HG02981 (cell line): ENCODE measurements at regions not wholly inside any gene's neighbourhood (a gene's known extent, or its start where the extent isn't known, plus 50 kb on each side); places are given as distances from the start of the nearest gene placed in this dataset.

ENCODE experiments used
- ATAC-seq: cut with Tn5 transposase; IDR thresholded peaks from one replicate; pipeline ENCODE4 v1.9.1; 2021; ENCODE audit warnings: mild to moderate bottlenecking, moderate library complexity; ENCODE audit not compliant: unreplicated experiment

GRCh38 chr21:24183077-24183476 is 1424.2 kb downstream of the MRPL39 start:
- no peak for ATAC-seq

- no peak for ATAC-seq
Observed at GRCh38 chr21:24179110-24179509, 1428.2 kb downstream of the MRPL39 start.

DNA sequence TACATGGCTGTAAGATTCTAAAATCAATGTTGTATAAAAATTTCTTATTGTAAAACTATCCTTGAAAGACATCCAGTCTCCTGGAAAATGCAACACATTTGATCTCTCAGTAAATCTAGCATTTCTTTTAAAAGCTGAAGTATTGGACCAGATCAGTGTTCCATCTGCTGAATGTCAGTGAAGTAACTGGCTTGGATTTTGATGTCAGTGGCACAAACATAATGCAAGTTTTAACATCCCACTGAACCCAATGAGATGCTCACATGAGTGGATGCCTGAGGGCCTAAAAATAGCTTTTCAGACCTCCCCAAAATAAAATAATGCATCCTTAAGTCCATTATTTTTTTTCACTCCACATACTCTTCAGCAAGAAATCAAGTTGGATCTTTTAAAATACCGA is 1432.2 kb downstream of the MRPL39 start:
- ATAC-seq = no peak

DNA sequence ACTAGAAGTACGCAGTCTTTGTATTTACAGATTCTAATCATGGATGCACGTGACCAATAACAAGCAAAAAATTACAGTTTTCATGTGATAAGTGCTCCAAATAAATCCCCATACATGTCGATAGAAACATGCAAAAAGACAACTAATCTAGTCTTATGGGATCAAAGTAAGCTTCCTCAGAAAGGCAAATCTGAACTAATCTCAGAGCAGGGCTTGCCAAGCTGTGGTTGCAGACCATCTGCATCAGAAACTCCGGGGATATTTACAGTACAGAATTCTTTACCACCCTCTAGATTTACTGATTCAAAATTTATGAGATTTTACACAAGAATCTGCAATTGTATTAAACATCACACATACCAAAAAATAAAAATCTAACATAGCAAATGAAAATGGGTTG is 1435.5 kb downstream of the MRPL39 start:
- ATAC-seq = no peak

GRCh38 chr21:24163539-24163938 is 1443.7 kb downstream of the MRPL39 start:
- ATAC-seq = no peak

GRCh38 chr21:24160528-24160927 is 1446.8 kb downstream of the MRPL39 start:
- ATAC-seq = no peak

DNA sequence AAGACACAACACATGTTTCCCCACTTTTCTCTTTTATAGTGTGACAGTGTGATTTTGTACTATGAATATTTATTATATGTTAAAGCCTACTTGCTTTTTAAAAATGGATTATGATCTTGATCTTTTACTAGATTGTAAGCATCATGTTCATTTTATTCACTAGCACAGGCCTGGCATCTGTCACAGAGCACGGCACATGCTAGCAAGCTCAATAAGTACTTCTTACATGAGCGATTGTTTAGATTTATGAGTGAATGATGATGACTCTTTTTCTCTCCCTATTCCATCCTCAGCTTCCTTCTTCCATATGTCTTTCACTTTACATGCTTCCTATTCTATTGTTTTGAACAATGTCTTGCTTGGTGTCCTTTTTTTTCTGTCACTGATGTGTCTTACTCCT is 1454.1 kb downstream of the MRPL39 start:
- no peak for ATAC-seq

GRCh38 chr21:24150753-24151152 is 1456.5 kb downstream of the MRPL39 start:
- ATAC-seq = no peak

DNA sequence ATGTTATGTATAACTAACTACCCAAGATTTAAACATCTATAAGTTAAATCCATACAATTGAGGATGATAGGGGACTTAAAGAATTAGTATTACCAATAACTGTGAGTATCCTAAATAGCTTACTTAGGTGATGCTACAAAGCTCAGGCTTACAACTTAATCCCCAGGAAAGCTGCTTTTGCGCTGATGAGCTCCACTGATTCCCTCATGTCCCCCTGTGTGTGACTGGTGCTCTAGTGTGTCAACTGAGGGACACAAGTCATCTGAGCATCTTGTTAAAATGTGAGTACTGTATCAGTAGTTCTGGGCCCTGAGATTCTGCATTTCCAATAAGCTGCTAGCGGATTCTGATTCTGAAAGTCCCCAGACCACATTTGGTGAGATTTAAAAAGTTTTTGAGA is 1458.8 kb downstream of the MRPL39 start:
- ATAC-seq = no peak

DNA sequence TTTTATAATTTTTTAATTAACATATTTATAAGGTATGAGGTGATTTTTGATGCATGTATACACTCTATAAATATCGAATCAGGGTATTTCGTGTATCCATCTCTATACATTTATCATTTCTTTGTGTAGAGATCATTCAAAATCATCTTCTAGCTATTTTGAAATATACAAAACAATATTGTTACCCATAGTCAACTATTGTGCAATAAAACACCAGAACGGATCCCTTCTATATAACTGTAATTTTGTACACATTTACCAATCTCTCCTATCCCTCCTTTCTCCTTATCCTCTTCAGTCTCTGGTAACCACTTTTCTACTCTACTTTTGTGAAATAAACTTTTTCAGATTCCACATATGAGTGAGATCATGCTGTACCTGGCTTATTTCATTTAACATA is 1459.6 kb downstream of the MRPL39 start:
- ATAC-seq = no peak

DNA sequence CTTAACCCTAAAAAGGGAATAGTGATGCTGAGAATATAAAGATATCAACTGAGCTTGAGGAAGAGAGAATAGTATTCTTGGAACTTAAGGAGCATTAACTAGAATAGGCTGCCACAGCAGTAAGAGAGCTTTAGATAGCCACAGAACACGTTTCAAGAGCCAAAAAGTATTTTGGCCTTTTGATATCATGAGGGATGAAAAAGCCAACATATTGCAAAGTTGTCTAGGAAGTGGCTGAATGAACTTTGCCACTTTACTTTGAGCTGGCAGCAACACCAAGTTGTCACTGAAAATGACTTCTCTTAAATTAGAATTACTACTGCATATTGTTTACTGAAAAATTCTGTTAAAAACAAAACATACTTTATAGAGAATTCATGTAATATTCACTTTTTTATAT is 1476.2 kb downstream of the MRPL39 start:
- no peak for ATAC-seq

DNA sequence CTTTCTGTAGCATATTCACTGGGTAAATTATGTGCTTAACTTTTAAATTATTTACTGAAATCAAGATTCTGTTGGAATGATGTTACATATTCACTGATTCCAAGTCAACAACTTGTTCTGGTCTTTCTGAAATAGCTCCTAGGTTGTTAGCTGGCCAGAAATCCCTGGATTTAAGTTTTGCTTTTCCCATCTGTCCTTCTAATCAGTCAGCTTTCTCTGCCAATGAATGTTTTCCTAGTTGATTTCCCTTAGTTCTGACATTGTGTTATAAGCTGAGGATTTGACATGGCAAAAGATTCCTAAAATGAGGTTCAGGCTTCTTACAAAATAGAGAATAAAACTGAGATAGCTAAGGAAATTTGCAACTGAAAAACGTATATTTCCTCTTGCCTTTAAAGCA is 1479.6 kb downstream of the MRPL39 start:
- ATAC-seq = no peak

- no peak for ATAC-seq
Observed at GRCh38 chr21:24123785-24124184, 1483.5 kb downstream of the MRPL39 start.

DNA sequence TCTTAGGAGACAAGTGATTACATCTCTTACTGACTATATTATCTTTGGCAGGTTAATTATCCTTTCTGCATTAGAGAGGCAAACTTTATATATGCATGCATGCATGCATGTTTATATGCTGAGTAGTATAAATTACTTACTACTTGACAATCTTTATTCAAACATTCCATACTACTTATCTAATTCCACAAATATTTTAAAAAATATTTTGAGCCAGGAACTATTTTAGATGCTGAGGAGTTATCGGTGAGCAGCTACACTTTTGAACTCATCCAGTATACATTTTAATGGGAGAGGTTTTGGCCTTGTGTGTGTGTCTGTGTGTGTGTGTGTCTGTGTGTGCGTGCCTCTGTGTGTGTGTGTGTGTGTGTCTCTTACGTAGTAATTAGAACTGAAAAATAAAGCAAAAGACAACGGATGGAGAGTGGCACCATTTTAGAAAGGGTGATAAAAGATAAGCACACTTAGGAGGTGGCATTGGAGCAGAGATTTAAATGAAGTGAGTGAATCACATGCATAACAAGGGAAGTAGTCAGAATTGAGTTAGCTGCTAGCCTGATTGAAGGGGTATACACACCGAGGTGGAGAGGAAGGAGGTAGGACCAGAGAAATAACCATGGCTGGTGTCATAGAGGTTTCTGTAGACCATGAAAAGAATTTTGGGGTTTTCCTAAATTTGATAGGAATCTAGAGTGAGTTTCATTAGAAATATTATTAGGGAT is 1488.4 kb downstream of the MRPL39 start:
- no peak for ATAC-seq

DNA sequence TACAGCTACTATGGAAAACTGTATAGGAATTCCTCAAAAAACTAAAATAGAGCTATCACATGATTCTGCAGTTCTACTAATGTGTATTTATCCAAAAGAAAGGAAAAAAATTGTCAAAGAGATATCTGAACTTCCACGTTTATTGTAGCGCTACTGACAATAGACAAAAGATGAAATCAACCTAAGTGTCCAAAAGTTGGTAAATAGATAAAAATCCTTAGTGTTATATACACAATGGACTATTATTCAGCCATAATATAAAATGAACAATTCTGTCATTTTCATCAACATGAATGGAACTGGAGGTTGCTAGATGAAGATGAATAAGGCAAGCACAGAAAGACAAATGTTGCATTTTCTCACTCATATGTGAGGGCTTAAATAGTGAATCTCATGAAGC is 1492.1 kb downstream of the MRPL39 start:
- ATAC-seq = no peak

DNA sequence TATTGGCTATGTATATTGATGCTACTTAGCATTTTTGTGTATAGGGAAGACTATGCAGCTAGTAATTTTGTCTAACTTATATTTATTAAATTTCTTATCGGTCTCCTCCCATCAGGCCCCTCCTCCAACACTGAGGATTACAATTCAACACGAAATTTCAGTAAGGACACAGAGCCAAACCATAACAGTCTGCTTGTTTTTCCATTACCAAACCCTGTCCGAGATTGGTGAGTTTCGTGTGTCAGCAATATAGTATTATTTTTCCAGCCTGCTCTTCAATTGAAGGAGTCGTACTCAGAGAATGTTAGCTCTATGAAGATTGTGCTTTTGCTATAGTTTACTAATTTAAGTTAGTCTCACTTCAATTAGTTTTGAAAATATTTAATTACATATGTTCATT is 1495.3 kb downstream of the MRPL39 start:
- ATAC-seq = no peak

GRCh38 chr21:24110846-24111245 is 1496.4 kb downstream of the MRPL39 start:
- ATAC-seq = no peak

- no peak for ATAC-seq
Observed at GRCh38 chr21:24097181-24097580, 1510.1 kb downstream of the MRPL39 start.

DNA sequence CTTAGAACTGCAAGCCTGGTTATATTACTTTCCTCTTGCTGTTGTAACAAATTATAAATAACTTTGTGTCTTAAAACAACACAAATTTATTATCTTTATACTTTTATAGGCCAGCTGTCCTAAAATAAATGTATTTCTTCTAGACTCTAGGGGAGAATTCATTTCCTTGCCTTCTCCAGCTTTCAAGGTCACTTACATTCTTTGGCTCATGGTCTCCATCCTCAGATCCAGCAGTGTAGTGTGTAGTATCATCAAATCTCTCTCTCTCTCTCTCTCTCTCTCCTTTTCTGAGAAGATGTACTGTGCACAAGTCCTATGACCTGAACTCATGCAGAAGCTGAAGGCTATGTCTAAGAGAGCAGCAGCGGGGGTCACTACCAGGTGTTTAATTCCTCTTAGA is 1510.6 kb downstream of the MRPL39 start:
- no peak for ATAC-seq

- ATAC-seq = no peak
Observed at GRCh38 chr21:24093032-24093431, 1514.2 kb downstream of the MRPL39 start.

DNA sequence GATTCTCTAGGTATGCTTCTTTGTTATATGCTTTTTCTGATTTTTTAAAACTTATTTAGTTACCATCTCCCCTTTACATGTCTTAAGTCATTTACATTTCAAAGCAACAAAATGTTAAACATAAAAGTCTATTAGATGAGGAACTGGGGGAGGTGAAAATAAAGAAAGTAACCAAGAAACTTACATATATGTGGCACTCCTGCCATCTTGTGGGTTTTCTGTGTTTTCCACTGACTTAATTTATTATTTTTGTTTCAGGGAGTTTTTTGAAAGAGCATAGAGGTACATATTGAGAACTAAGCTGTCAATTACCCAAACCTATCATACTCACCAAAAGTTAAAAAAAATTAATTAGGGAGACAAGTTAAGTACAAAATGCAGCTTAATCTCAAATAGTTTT is 1531.1 kb downstream of the MRPL39 start:
- no peak for ATAC-seq

DNA sequence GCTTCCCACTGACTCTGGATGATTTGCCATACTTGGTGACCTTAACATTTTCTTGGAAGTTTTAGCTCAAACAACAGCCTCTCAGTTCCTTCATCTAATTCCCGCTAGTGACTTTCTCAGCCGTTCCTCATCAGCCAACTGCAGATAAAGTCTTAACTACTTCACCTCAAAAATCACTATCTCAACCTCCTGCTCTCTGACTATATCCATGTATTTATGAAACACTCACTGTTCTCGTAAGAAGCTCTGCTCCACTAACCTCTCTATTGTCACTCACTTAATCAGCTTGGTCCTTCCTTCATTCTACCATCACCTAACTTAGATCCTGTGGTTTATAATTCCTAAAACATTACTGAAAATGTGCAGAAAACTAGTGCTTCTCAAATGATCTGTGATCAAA is 1551.6 kb downstream of the MRPL39 start:
- no peak for ATAC-seq

GRCh38 chr21:24050231-24050630 is 1557.0 kb downstream of the MRPL39 start:
- no peak for ATAC-seq
